Hepatic stellate cell (primary cell): ENCODE measurements at regions not wholly inside any gene's neighbourhood (a gene's known extent, or its start where the extent isn't known, plus 50 kb on each side); places are given as distances from the start of the nearest gene placed in this dataset.
"Not testable (repeated sequence)": the region's sequence is repeated elsewhere in the genome, so short reads cannot be mapped to it uniquely, and the experiment has no call there.

Experiments used
- DNase-seq: peaks from one replicate; pipeline ENCODE4 v3.0.0; 2011; ENCODE audit warnings: low spot score

GRCh38 chr5:96528826-96529474 is 95.9 kb upstream of the PCSK1 start:
- DNase-seq, result no peak

GRCh38 chr5:96529559-96529958 is 96.5 kb upstream of the PCSK1 start:
- DNase-seq, result no peak

GRCh38 chr5:96530901-96531300 is 97.9 kb upstream of the PCSK1 start:
- no peak for DNase-seq

GRCh38 chr5:96533371-96533770 is 100.3 kb upstream of the PCSK1 start:
- no peak for DNase-seq

- DNase-seq, result peak; percentile 46
These were observed 104.3 kb upstream of the PCSK1 start for GRCh38 chr5:96537386-96537785.

GRCh38 chr5:96538808-96539250 is 105.8 kb upstream of the PCSK1 start:
- DNase-seq, result no peak

- DNase-seq, result no peak
These were observed 113.1 kb upstream of the PCSK1 start for GRCh38 chr5:96546120-96546519.

GRCh38 chr5:96547486-96547885 is 114.4 kb upstream of the PCSK1 start:
- no peak for DNase-seq

GRCh38 chr5:96548905-96549304 is 113.3 kb upstream of the CAST start:
- DNase-seq, result no peak

- DNase-seq, result not testable (repeated sequence)
These were observed 101.3 kb upstream of the CAST start for GRCh38 chr5:96560857-96561256.

GRCh38 chr5:96562614-96563013 is 99.6 kb upstream of the CAST start:
- peak; percentile 61 for DNase-seq

- no peak for DNase-seq
These were observed 98.4 kb upstream of the CAST start for GRCh38 chr5:96563816-96564215.

- peak; percentile 79 for DNase-seq
These were observed 96.5 kb upstream of the CAST start for GRCh38 chr5:96565582-96566265.

- peak; percentile 20 for DNase-seq
These were observed 95.2 kb upstream of the CAST start for GRCh38 chr5:96566833-96567587.

GRCh38 chr5:96569332-96569731 is 92.8 kb upstream of the CAST start:
- no peak for DNase-seq

- DNase-seq, result no peak
These were observed 92.4 kb upstream of the CAST start for GRCh38 chr5:96569770-96570169.

GRCh38 chr5:96572864-96573512 is 89.2 kb upstream of the CAST start:
- peak; percentile 59 for DNase-seq

GRCh38 chr5:96573513-96573894 is 88.7 kb upstream of the CAST start:
- no peak for DNase-seq

- no peak for DNase-seq
These were observed 85.3 kb upstream of the CAST start for GRCh38 chr5:96576876-96577275.

- DNase-seq, result no peak
These were observed 84.3 kb upstream of the CAST start for GRCh38 chr5:96577909-96578308.

GRCh38 chr5:96579711-96580110 is 82.5 kb upstream of the CAST start:
- DNase-seq, result no peak

- no peak for DNase-seq
These were observed 79.8 kb upstream of the CAST start for GRCh38 chr5:96582343-96582742.

GRCh38 chr5:96584712-96585111 is 77.5 kb upstream of the CAST start:
- DNase-seq, result no peak
